Fibroblast of lung (primary cell): ENCODE measurements at regions not wholly inside any gene's neighbourhood (a gene's known extent, or its start where the extent isn't known, plus 50 kb on each side); places are given as distances from the start of the nearest gene placed in this dataset.

Experiments used
- EZH2 ChIP-seq: IDR thresholded peaks from 2 replicates; pipeline ENCODE4 v1.5.1; 2012; ENCODE audit warnings: low read length, control low read depth, mild to moderate bottlenecking; ENCODE audit errors: missing control alignments
- TF ChIP-seq, protein P1 (sequence below), 2 donors: IDR thresholded peaks in 1 of 2; conservative IDR thresholded peaks in 1 of 2; 1 replicate in 1 of 2; 2 replicates in 1 of 2; pipeline ENCODE4 v1.5.1; 2011 to 2012; ENCODE audit warnings: low read length in 2 of 2, control low read depth in 1 of 2, inconsistent platforms in 1 of 2, low read depth in 1 of 2, mild to moderate bottlenecking in 1 of 2

DNA sequence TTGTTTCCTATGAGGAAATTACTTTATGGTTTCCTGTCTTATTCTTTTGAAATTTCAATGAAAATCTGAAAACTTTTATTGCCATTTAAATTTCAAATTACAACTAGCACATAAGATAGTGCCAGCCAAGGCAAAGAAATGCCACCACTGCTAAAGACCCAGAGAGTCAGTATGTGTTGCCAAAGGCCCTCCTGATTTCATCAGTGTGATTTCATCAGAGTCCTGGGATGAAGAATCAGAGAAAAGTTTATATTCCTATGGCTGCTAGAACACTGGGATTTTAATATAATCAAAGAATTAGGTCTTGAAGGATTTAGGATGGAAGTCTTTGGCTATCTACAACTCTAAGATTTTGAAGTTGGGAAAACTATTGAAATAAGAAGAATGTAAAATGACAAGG is 434.2 kb upstream of the CCDC54 start:
- TF ChIP-seq, protein P1, sequence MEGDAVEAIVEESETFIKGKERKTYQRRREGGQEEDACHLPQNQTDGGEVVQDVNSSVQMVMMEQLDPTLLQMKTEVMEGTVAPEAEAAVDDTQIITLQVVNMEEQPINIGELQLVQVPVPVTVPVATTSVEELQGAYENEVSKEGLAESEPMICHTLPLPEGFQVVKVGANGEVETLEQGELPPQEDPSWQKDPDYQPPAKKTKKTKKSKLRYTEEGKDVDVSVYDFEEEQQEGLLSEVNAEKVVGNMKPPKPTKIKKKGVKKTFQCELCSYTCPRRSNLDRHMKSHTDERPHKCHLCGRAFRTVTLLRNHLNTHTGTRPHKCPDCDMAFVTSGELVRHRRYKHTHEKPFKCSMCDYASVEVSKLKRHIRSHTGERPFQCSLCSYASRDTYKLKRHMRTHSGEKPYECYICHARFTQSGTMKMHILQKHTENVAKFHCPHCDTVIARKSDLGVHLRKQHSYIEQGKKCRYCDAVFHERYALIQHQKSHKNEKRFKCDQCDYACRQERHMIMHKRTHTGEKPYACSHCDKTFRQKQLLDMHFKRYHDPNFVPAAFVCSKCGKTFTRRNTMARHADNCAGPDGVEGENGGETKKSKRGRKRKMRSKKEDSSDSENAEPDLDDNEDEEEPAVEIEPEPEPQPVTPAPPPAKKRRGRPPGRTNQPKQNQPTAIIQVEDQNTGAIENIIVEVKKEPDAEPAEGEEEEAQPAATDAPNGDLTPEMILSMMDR (conservative IDR thresholded peaks at IDR 0.05 in 1 of 2, IDR thresholded peaks at IDR 0.05 in 1 of 2; ENCODE audit: low read depth in 1 of 2, low read length in 2 of 2): no peak
- TF ChIP-seq EZH2: no peak
